Endodermal cell (in vitro differentiated cells): ENCODE measurements at regions not wholly inside any gene's neighbourhood (a gene's known extent, or its start where the extent isn't known, plus 50 kb on each side); places are given as distances from the start of the nearest gene placed in this dataset.

ENCODE experiments used
- DNase-seq: peaks from one replicate; pipeline ENCODE4 v3.0.0-alpha.2; 2017
- H3K27ac ChIP-seq: 2 replicates; pipeline ENCODE4 v1.5.1; 2013; ENCODE audit warnings: mild to moderate bottlenecking, low read depth, low read length, moderate library complexity
- H3K27me3 ChIP-seq: 2 replicates; pipeline ENCODE4 v1.6.1; 2013; ENCODE audit warnings: mild to moderate bottlenecking, low read length, moderate library complexity; ENCODE audit not compliant: insufficient read depth, control insufficient read depth, poor library complexity, severe bottlenecking
- H3K36me3 ChIP-seq: 2 replicates; pipeline ENCODE4 v1.7.0; 2013; ENCODE audit warnings: mild to moderate bottlenecking, low read length, moderate library complexity; ENCODE audit not compliant: control insufficient read depth, insufficient read depth
- H3K4me1 ChIP-seq: one replicate; pipeline ENCODE4 v1.7.0; 2013; ENCODE audit warnings: low read length; ENCODE audit not compliant: control insufficient read depth, insufficient read depth
- H3K4me3 ChIP-seq: 2 replicates; pipeline ENCODE4 v1.5.1; 2013; ENCODE audit warnings: mild to moderate bottlenecking, low read length, moderate library complexity
- H3K9ac ChIP-seq: 2 replicates; pipeline ENCODE4 v1.6.1; 2013; ENCODE audit warnings: mild to moderate bottlenecking, low read length, moderate library complexity; ENCODE audit not compliant: poor library complexity, severe bottlenecking; ENCODE audit errors: extremely low read depth
- H3K9me3 ChIP-seq: 2 replicates; pipeline ENCODE4 v1.6.1; 2013; ENCODE audit warnings: mild to moderate bottlenecking, low read length, moderate library complexity; ENCODE audit not compliant: control insufficient read depth
- H3K27ac Mint-ChIP-seq: 2 replicates; pipeline ENCODE4 v1.8.0; 2020; ENCODE audit warnings: mixed read lengths
- H3K27me3 Mint-ChIP-seq: 2 replicates; pipeline ENCODE4 v1.8.0; 2021; ENCODE audit warnings: mild to moderate bottlenecking, mixed read lengths; ENCODE audit not compliant: insufficient read depth
- H3K36me3 Mint-ChIP-seq: 2 replicates; pipeline ENCODE4 v1.8.0; 2020; ENCODE audit warnings: low read depth, mixed read lengths
- H3K4me1 Mint-ChIP-seq: 2 replicates; pipeline ENCODE4 v1.8.0; 2020; ENCODE audit warnings: mixed read lengths
- H3K4me3 Mint-ChIP-seq: 2 replicates; pipeline ENCODE4 v1.8.0; 2020; ENCODE audit warnings: mild to moderate bottlenecking, moderate library complexity, mixed read lengths
- H3K9me3 Mint-ChIP-seq: 2 replicates; pipeline ENCODE4 v1.8.0; 2020; ENCODE audit warnings: mild to moderate bottlenecking, mixed read lengths
- CTCF ChIP-seq: fragments of 200-600 bp; sonication (generic); conservative IDR thresholded peaks from 2 replicates; pipeline ENCODE4 v1.5.0; 2021; ENCODE audit warnings: antibody characterized with exemption, mild to moderate bottlenecking
- WGBS, 2 experiments: methylation state at CpG; one replicate each; pipeline versions ENCODE4 v1.1.5 to v1.1.7; 2013; ENCODE audit warnings: missing lambda C conversion rate in 2 of 2, mixed read lengths in 1 of 2; ENCODE audit not compliant: insufficient coverage in 1 of 2, insufficient read length in 1 of 2; 5-methylcytosine and 5-hydroxymethylcytosine counted together

GRCh38 chr14:24744641-24745040, 110.7 kb upstream of the GZMB start:
- H3K27me3 ChIP-seq = no peaks in the 10 kb centered on the region
- Mint-ChIP-seq H3K36me3 (no peaks in the 10 kb centered on the region), H3K27me3 (no peaks in the 10 kb centered on the region), H3K4me1 (no peaks in the 10 kb centered on the region), H3K9me3 (no peaks in the 10 kb centered on the region), H3K4me3 (no peak overlapping the region), H3K27ac (no peak overlapping the region)
- H3K4me3 ChIP-seq = no peak overlapping the region
- H3K9ac ChIP-seq = no peak overlapping the region
- peaks cover 4% of the 10 kb centered on the region for H3K9me3 ChIP-seq
- 73 to 100% methylated on average over 1 to 2 of the region's 2 CpGs for WGBS, 2 experiments
- no peak for DNase-seq
- no peaks in the 10 kb centered on the region for H3K4me1 ChIP-seq
- no peaks in the 10 kb centered on the region for H3K36me3 ChIP-seq
- no peak for TF ChIP-seq CTCF
- H3K27ac ChIP-seq = no peak overlapping the region

DNA sequence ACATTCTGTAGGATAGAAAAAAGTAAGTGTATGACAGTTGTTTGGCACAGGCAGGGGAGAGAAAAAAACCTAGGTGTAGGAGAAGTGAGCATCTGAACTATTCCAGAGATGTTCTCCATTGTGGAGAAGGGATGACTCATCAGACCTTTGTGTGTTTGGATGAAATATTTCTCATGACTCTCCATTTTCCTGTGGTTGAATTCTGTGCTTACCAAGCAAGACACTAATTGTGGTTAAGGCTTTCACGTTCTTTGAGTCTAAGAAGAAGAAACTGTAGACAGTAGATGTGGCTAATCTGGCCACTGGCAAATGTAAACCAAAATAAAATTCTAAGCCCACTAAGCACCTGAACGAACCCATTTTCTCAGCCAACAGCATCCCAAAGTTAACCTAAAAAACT, 107.9 kb upstream of the GZMB start:
- no peak overlapping the region for H3K27ac ChIP-seq
- Mint-ChIP-seq H3K27me3 (no peaks in the 10 kb centered on the region), H3K27ac (no peak overlapping the region), H3K4me1 (no peaks in the 10 kb centered on the region), H3K4me3 (no peak overlapping the region), H3K9me3 (no peaks in the 10 kb centered on the region), H3K36me3 (no peaks in the 10 kb centered on the region)
- TF ChIP-seq CTCF = no peak
- no peak for DNase-seq
- 84 to 94% methylated on average over 2 of the region's 2 CpGs for WGBS, 2 experiments
- no peaks in the 10 kb centered on the region for H3K27me3 ChIP-seq
- H3K4me3 ChIP-seq = no peak overlapping the region
- no peaks in the 10 kb centered on the region for H3K36me3 ChIP-seq
- H3K9me3 ChIP-seq = no peaks in the 10 kb centered on the region
- no peak overlapping the region for H3K9ac ChIP-seq
- no peaks in the 10 kb centered on the region for H3K4me1 ChIP-seq

DNA sequence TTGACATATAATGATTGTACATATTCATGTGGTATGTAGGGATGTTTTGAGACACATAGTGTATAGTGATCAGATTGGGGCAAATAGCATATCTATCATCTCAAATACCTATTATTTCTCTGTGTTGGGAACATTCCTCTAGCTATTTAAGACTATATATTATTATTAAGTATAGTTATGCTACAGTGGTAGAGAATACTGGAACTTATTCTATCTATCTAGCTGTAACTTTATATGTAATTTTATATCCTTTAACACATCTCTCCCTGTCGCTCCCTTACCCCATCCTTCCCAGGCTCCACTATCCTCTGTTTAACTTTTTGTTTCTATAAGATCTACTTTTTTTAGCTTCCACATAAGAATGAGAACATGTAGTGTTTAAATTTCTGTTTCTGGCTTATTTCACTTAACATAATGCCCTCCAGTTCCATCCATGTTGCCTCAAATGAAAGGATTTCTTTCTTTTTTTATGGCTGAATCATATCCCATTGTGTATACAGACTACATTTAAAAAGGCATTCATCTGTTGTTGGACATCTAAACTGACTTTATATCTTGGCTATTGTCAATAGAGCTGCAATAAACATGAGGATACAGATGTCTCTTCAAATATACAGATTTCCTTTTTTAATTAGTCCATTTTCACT, 102.1 kb upstream of the GZMB start:
- H3K27me3 Mint-ChIP-seq = no peaks in the 10 kb centered on the region
- Histone ChIP-seq H3K9ac (no peak overlapping the region), H3K4me3 (no peak overlapping the region), H3K27me3 (no peaks in the 10 kb centered on the region), H3K4me1 (no peaks in the 10 kb centered on the region), H3K9me3 (no peaks in the 10 kb centered on the region), H3K36me3 (no peaks in the 10 kb centered on the region), H3K27ac (no peak overlapping the region)
- TF ChIP-seq CTCF = no peak
- H3K9me3 Mint-ChIP-seq = peaks cover 2% of the 10 kb centered on the region
- no peak overlapping the region for H3K27ac Mint-ChIP-seq
- no peak for DNase-seq
- no CpG with 5 or more reads among the region's 1 CpG for WGBS, 2 experiments
- H3K4me1 Mint-ChIP-seq = peaks cover 6% of the 10 kb centered on the region
- H3K36me3 Mint-ChIP-seq = no peaks in the 10 kb centered on the region
- no peak overlapping the region for H3K4me3 Mint-ChIP-seq
